Erythroblast (primary cell): ENCODE measurements at regions not wholly inside any gene's neighbourhood (a gene's known extent, or its start where the extent isn't known, plus 50 kb on each side); places are given as distances from the start of the nearest gene placed in this dataset.

Experiments
- GATA1 ChIP-seq: IDR thresholded peaks from 2 replicates; pipeline ENCODE4 v1.6.1; 2011; ENCODE audit warnings: low read depth, mild to moderate bottlenecking, control low read depth, low read length, moderate library complexity
- POLR2A ChIP-seq: IDR thresholded peaks from 2 replicates; pipeline ENCODE4 v1.6.1; 2011; ENCODE audit warnings: mild to moderate bottlenecking, low read length

DNA sequence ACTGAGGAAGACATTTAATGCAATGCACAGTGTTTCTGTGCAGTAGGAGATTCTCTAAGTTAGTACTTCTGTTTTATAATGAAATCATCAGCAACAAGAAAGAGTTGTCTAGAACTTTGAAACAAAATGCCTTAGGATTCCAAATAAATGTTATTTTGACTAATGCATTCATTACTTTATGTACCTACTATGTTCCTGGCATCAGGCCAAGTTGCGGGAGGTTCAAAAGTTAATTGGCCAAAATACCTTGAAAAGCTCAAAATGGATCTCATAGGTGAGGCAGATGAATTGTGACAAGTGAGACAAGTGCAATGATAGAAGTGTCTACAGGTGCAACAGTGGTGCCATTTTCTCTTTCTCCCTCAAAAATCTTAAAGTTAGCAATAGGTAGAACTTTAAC is 289.4 kb downstream of the TOX3 start:
- no peak for TF ChIP-seq POLR2A
- TF ChIP-seq GATA1: no peak
